Smooth muscle cell (in vitro differentiated cells): ENCODE measurements at regions not wholly inside any gene's neighbourhood (a gene's known extent, or its start where the extent isn't known, plus 50 kb on each side); places are given as distances from the start of the nearest gene placed in this dataset.

Experiments used
- DNase-seq: peaks from one replicate; lab custom pipeline; 2025; ENCODE audit not compliant: unreplicated experiment; lab: John Stamatoyannopoulos, UW
- H2AFZ ChIP-seq: fragments of 200-600 bp; sonication (generic); 2 replicates; pipeline ENCODE4 v1.6.0; 2016; ENCODE audit warnings: antibody characterized with exemption, low read depth, mild to moderate bottlenecking
- H3F3A ChIP-seq: fragments of 200-600 bp; sonication (generic); 2 replicates; pipeline ENCODE4 v1.6.0; 2017; ENCODE audit warnings: antibody characterized with exemption, low read depth
- H3K27ac ChIP-seq: fragments of 200-600 bp; sonication (generic); 2 replicates; pipeline ENCODE4 v1.5.1; 2016; ENCODE audit warnings: low read depth, mild to moderate bottlenecking
- H3K27me3 ChIP-seq: fragments of 200-600 bp; sonication (generic); 2 replicates; pipeline ENCODE4 v1.6.1; 2016; ENCODE audit warnings: low read depth, mild to moderate bottlenecking
- H3K36me3 ChIP-seq: fragments of 200-600 bp; sonication (generic); 2 replicates; pipeline ENCODE4 v1.5.1; 2016; ENCODE audit warnings: low read depth
- H3K4me1 ChIP-seq: fragments of 200-600 bp; sonication (generic); 2 replicates; pipeline ENCODE4 v1.5.1; 2016; ENCODE audit warnings: low read depth
- H3K4me2 ChIP-seq: fragments of 200-600 bp; sonication (generic); 2 replicates; pipeline ENCODE4 v1.6.0; 2016; ENCODE audit warnings: mild to moderate bottlenecking
- H3K4me3 ChIP-seq: fragments of 200-600 bp; sonication (generic); 2 replicates; pipeline ENCODE4 v1.5.1; 2016; ENCODE audit warnings: mild to moderate bottlenecking
- H3K79me2 ChIP-seq: fragments of 200-600 bp; sonication (generic); 2 replicates; pipeline ENCODE4 v1.6.0; 2016; ENCODE audit warnings: low read depth, mild to moderate bottlenecking
- H3K9ac ChIP-seq: fragments of 200-600 bp; sonication (generic); 2 replicates; pipeline ENCODE4 v1.6.0; 2016; ENCODE audit warnings: low read depth
- H3K9me3 ChIP-seq: fragments of 200-600 bp; sonication (generic); replicated peaks from 2 replicates; pipeline ENCODE4 v1.5.1; 2016; ENCODE audit warnings: low read depth
- H4K20me1 ChIP-seq: fragments of 200-600 bp; sonication (generic); 2 replicates; pipeline ENCODE4 v1.6.0; 2016; ENCODE audit warnings: low read depth
- CTCF ChIP-seq: fragments of 200-600 bp; sonication (generic); IDR thresholded peaks from 2 replicates; pipeline ENCODE4 v1.5.1; 2017; ENCODE audit warnings: borderline replicate concordance, mild to moderate bottlenecking, antibody characterized with exemption; ENCODE audit not compliant: insufficient read depth, poor library complexity, severe bottlenecking
- WGBS: methylation state at CpG from one replicate; pipeline ENCODE4 v1.1.7; 2016; ENCODE audit warnings: low lambda C conversion rate; 5-methylcytosine and 5-hydroxymethylcytosine counted together

- Histone ChIP-seq H4K20me1 (no peaks in the 10 kb centered on the region), H2AFZ (no peak overlapping the region), H3K9ac (no peak overlapping the region), H3K4me3 (no peak overlapping the region), H3K9me3 (no peaks in the 10 kb centered on the region), H3K27me3 (no peaks in the 10 kb centered on the region), H3K4me2 (no peak overlapping the region), H3K27ac (no peak overlapping the region), H3K79me2 (no peaks in the 10 kb centered on the region), H3K4me1 (no peaks in the 10 kb centered on the region), H3K36me3 (no peaks in the 10 kb centered on the region), H3F3A (no peaks in the 10 kb centered on the region)
- no peak for DNase-seq
- no peak for TF ChIP-seq CTCF
- WGBS, result 91% methylated on average over 4 of the region's 4 CpGs
Measured at GRCh38 chr12:19746471-19746870, 307.2 kb downstream of the AEBP2 start.

DNA sequence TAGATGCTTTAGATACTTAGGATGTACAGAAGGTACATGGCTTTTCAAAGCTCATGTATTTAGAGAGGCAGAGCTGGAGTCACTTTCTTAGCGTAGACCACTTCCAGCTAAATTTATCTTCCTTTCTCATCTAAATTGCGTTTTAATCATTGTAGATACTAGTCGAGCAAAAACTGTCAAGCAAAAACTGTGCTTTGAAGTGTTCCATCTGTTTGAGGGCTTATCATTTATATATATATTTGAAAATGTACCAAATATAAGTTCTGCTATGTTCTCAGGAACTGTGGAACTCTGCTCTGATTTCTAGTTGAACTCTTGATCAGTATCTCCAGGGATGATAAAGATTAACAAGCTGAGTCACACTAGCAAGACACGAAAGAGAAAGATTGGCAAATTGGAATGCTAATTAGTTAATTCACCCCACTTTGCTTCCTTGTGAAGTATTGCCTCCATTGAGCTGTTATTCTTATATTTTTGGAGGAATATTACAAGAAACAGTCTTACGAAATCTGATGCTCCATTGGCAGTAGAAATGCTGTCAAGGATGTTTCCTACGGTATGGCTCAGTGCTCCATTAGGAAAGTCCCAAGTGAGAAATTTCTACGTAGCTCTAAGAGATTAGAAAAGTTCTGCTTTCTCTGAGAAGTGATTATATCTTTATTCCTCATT is 310.7 kb downstream of the AEBP2 start:
- Histone ChIP-seq H4K20me1 (no peaks in the 10 kb centered on the region), H3K9me3 (peaks cover 3% of the 10 kb centered on the region), H3K79me2 (no peaks in the 10 kb centered on the region), H3K9ac (no peak overlapping the region), H3K4me1 (no peaks in the 10 kb centered on the region), H3K36me3 (no peaks in the 10 kb centered on the region), H3K27me3 (no peaks in the 10 kb centered on the region), H3K27ac (no peak overlapping the region), H2AFZ (no peak overlapping the region), H3F3A (no peaks in the 10 kb centered on the region), H3K4me2 (no peak overlapping the region), H3K4me3 (no peak overlapping the region)
- no peak for DNase-seq
- WGBS, result 63% methylated on average over 7 of the region's 7 CpGs
- TF ChIP-seq CTCF, result no peak

DNA sequence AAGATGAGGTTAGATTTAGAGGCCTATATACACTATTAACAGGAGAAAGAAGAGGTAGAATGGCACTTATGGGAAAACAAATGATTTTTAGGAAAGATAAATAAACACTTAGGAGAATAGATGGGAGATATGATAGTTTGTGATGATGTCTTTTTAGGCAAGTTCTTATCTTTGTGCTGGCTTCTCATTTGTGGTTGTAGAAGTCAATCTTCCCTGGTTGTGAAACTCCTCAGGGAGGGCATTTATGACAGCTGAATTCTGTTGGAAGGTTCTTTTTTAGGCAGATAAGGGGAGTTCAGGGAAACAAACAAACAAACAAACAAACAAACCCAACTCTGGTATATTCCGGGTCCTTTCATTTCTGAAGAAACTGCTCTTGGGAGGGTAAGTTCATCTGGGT is 311.8 kb downstream of the AEBP2 start:
- Histone ChIP-seq H3K9ac (no peak overlapping the region), H3F3A (no peaks in the 10 kb centered on the region), H4K20me1 (no peaks in the 10 kb centered on the region), H3K4me3 (no peak overlapping the region), H3K27ac (no peak overlapping the region), H3K36me3 (no peaks in the 10 kb centered on the region), H3K4me1 (no peaks in the 10 kb centered on the region), H3K79me2 (no peaks in the 10 kb centered on the region), H3K4me2 (no peak overlapping the region), H3K9me3 (peaks cover 3% of the 10 kb centered on the region), H3K27me3 (no peaks in the 10 kb centered on the region), H2AFZ (no peak overlapping the region)
- no peak for TF ChIP-seq CTCF
- DNase-seq, result no peak
- 100% methylated on average over 1 of the region's 1 CpG for WGBS

DNA sequence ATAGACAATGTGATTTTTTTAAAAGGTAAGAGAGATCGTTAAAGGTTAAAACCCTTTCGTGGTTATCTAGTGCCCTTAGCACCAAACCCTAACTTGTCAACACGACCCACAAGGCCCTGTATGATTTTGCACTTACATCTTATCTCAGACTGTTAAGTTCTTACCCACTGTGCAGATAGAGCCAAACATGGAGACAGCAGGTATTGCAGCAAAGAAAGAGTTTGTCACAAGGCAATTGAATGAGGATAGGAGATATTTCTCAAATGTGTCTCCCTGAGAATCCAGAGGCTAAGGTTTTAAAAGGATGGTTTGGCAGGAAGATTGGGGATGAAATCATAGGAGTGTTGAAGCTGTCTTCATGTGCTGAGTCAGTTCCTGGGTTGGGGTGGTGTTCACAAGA is 313.4 kb downstream of the AEBP2 start:
- H2AFZ ChIP-seq, result no peak overlapping the region
- H3F3A ChIP-seq, result no peaks in the 10 kb centered on the region
- DNase-seq, result no peak
- H3K4me2 ChIP-seq, result no peak overlapping the region
- peaks cover 3% of the 10 kb centered on the region for H3K9me3 ChIP-seq
- 91% methylated on average over 3 of the region's 3 CpGs for WGBS
- no peak overlapping the region for H3K9ac ChIP-seq
- H3K27ac ChIP-seq, result no peak overlapping the region
- TF ChIP-seq CTCF, result no peak
- H3K79me2 ChIP-seq, result no peaks in the 10 kb centered on the region
- H4K20me1 ChIP-seq, result no peaks in the 10 kb centered on the region
- H3K27me3 ChIP-seq, result no peaks in the 10 kb centered on the region
- H3K4me1 ChIP-seq, result no peaks in the 10 kb centered on the region
- H3K4me3 ChIP-seq, result no peak overlapping the region
- no peaks in the 10 kb centered on the region for H3K36me3 ChIP-seq
